Esophagus squamous epithelium (tissue), 5 donors: ENCODE measurements at regions not wholly inside any gene's neighbourhood (a gene's known extent, or its start where the extent isn't known, plus 50 kb on each side); places are given as distances from the start of the nearest gene placed in this dataset.

Experiments used
- DNase-seq: peaks from one replicate; lab custom pipeline; 2025; lab: John Stamatoyannopoulos, UW
- H3K27ac ChIP-seq, 4 donors: fragments of 200-600 bp; sonication (generic); one replicate each; pipeline ENCODE4 v1.5.1; 2016 to 2019; ENCODE audit warnings: mild to moderate bottlenecking in 1 of 4
- H3K27me3 ChIP-seq, 4 donors: fragments of 200-600 bp; sonication (generic); 1 replicate in 3 of 4; 2 replicates in 1 of 4; pipeline versions ENCODE4 v1.5.1 to v1.6.0; 2017 to 2021; ENCODE audit warnings: antibody characterized with exemption in 1 of 4
- H3K36me3 ChIP-seq, 3 donors: fragments of 200-600 bp; sonication (generic); one replicate each; pipeline ENCODE4 v1.5.1; 2016 to 2019
- H3K4me1 ChIP-seq, 3 donors: fragments of 200-600 bp; sonication (generic); one replicate each; pipeline ENCODE4 v1.5.1; 2017 to 2019
- H3K4me3 ChIP-seq, 4 donors: fragments of 200-600 bp; sonication (generic); 1 replicate in 3 of 4; 2 replicates in 1 of 4; pipeline ENCODE4 v1.5.1; 2016 to 2019; ENCODE audit warnings: mild to moderate bottlenecking in 2 of 4, moderate library complexity in 1 of 4
- H3K9me3 ChIP-seq, 3 donors: fragments of 200-600 bp; sonication (generic); one replicate each; pipeline ENCODE4 v1.5.1; 2016 to 2019
- CTCF ChIP-seq, 6 experiments: fragments of 450-650 bp in 4 of 6; fragments of 200-600 bp in 2 of 6; sonication (generic) in 2 of 6; IDR thresholded peaks; one replicate each; pipeline ENCODE4 v1.5.1; 2016 to 2019; ENCODE audit warnings: antibody characterized with exemption in 6 of 6, mild to moderate bottlenecking in 4 of 6, moderate library complexity in 4 of 6
- POLR2A ChIP-seq, 4 donors: fragments of 450-650 bp; IDR thresholded peaks; one replicate each; pipeline ENCODE4 v1.6.1; 2017; ENCODE audit warnings: antibody characterized with exemption in 4 of 4, mild to moderate bottlenecking in 4 of 4, moderate library complexity in 3 of 4
- WGBS, 2 donors: methylation state at CpG; one replicate each; pipeline ENCODE4 v1.1.5; 2018; 5-methylcytosine and 5-hydroxymethylcytosine counted together
- intact Hi-C: fragments of 100-400 bp; cut with DNase I; formaldehyde crosslinking; loops from one replicate; pipeline ENCODE4 v1.15.0; 2022
- donor health status: DM: yes; HTN: yes; CAD: no.

GRCh38 chr2:236755278-236755840 is 185.7 kb downstream of the ACKR3 start:
- DNase-seq, result no peak
- 89 to 94% methylated on average over 5 of the region's 5 CpGs for WGBS, 2 donors
- intact Hi-C loops, result no loop called here
- Histone ChIP-seq H3K9me3 (no peaks in the 10 kb centered on the region), H3K27me3 (no peaks in the 10 kb centered on the region), H3K36me3 (no peaks in the 10 kb centered on the region), H3K4me1 (peaks cover 0 to 30% (median 6%) of the 10 kb centered on the region in 3 donors), H3K27ac (peak overlapping the region in 1 of 4 donors; percentile 11), H3K4me3 (no peak overlapping the region)
- no peak for TF ChIP-seq CTCF (IDR thresholded peaks at IDR 0.05)
- no peak for TF ChIP-seq POLR2A (IDR thresholded peaks at IDR 0.05)

- Histone ChIP-seq H3K27me3 (no peaks in the 10 kb centered on the region), H3K4me1 (peaks cover 0 to 22% (median 6%) of the 10 kb centered on the region in 3 donors), H3K27ac (no peak overlapping the region), H3K36me3 (no peaks in the 10 kb centered on the region), H3K4me3 (no peak overlapping the region), H3K9me3 (no peaks in the 10 kb centered on the region)
- intact Hi-C loops, result no loop called here
- no peak for DNase-seq
- WGBS, 2 donors, result 87 to 96% methylated on average over 2 of the region's 2 CpGs
- TF ChIP-seq POLR2A (IDR thresholded peaks at IDR 0.05), result no peak
- TF ChIP-seq CTCF (IDR thresholded peaks at IDR 0.05), result no peak
These were observed 188.8 kb downstream of the ACKR3 start for GRCh38 chr2:236758406-236758805.

- no peaks in the 10 kb centered on the region for H3K9me3 ChIP-seq
- DNase-seq, result no peak
- no peak for TF ChIP-seq CTCF (IDR thresholded peaks at IDR 0.05)
- no peak for TF ChIP-seq POLR2A (IDR thresholded peaks at IDR 0.05)
- H3K27me3 ChIP-seq, result no peaks in the 10 kb centered on the region
- no peak overlapping the region for H3K27ac ChIP-seq
- intact Hi-C loops, result no loop called here
- H3K4me1 ChIP-seq, result peaks cover 0 to 21% (median 4%) of the 10 kb centered on the region in 3 donors
- no peaks in the 10 kb centered on the region for H3K36me3 ChIP-seq
- no peak overlapping the region for H3K4me3 ChIP-seq
These were observed 190.6 kb downstream of the ACKR3 start for GRCh38 chr2:236760246-236760645.

- no peak for DNase-seq
- H3K27ac ChIP-seq, result no peak overlapping the region
- no peaks in the 10 kb centered on the region for H3K9me3 ChIP-seq
- peaks cover 0 to 27% (median 4%) of the 10 kb centered on the region in 3 donors for H3K4me1 ChIP-seq
- 87 to 93% methylated on average over 3 of the region's 3 CpGs for WGBS, 2 donors
- H3K27me3 ChIP-seq, result no peaks in the 10 kb centered on the region
- intact Hi-C loops, result no loop called here
- no peaks in the 10 kb centered on the region for H3K36me3 ChIP-seq
- no peak overlapping the region for H3K4me3 ChIP-seq
- TF ChIP-seq POLR2A (IDR thresholded peaks at IDR 0.05) (no peak), CTCF (IDR thresholded peaks at IDR 0.05) (no peak)
These were observed 191.7 kb downstream of the ACKR3 start for GRCh38 chr2:236761358-236761757.

- peaks cover 0 to 17% (median 0%) of the 10 kb centered on the region in 3 donors for H3K4me1 ChIP-seq
- H3K4me3 ChIP-seq, result no peak overlapping the region
- intact Hi-C loops, result no loop called here
- no peak for TF ChIP-seq POLR2A (IDR thresholded peaks at IDR 0.05)
- TF ChIP-seq CTCF (IDR thresholded peaks at IDR 0.05), result no peak
- no peak overlapping the region for H3K27ac ChIP-seq
- H3K36me3 ChIP-seq, result no peaks in the 10 kb centered on the region
- no peaks in the 10 kb centered on the region for H3K27me3 ChIP-seq
- DNase-seq, result no peak
- WGBS, 2 donors, result 78 to 90% methylated on average over 5 of the region's 5 CpGs
- H3K9me3 ChIP-seq, result peaks cover 0 to 8% (median 0%) of the 10 kb centered on the region in 3 donors
These were observed 193.0 kb downstream of the ACKR3 start for GRCh38 chr2:236762628-236763027.
